H9 (cell line): ENCODE measurements at regions not wholly inside any gene's neighbourhood (a gene's known extent, or its start where the extent isn't known, plus 50 kb on each side); places are given as distances from the start of the nearest gene placed in this dataset.

Source experiments
- DNase-seq: peaks from one replicate; pipeline ENCODE4 v3.0.0-alpha.2; 2017
- H2AFZ ChIP-seq: one replicate; pipeline ENCODE4 v1.6.1; 2013; ENCODE audit warnings: mild to moderate bottlenecking, low read length, control low read depth, moderate library complexity
- H2AK5ac ChIP-seq: 2 replicates; pipeline ENCODE4 v1.6.1; 2013; ENCODE audit warnings: low read length, control low read depth, mixed read lengths; ENCODE audit not compliant: insufficient read length
- H2BK120ac ChIP-seq: one replicate; pipeline ENCODE4 v1.6.1; 2013; ENCODE audit warnings: low read depth, mild to moderate bottlenecking, low read length, control low read depth, inconsistent platforms; ENCODE audit not compliant: poor library complexity, severe bottlenecking
- H2BK12ac ChIP-seq: 2 replicates; pipeline ENCODE4 v1.6.1; 2013; ENCODE audit warnings: low read length, control low read depth, mixed read lengths, low read depth; ENCODE audit not compliant: insufficient read length
- H2BK15ac ChIP-seq: 2 replicates; pipeline ENCODE4 v1.6.1; 2013; ENCODE audit warnings: low read depth, low read length, control low read depth
- H2BK20ac ChIP-seq: one replicate; pipeline ENCODE4 v1.6.1; 2013; ENCODE audit warnings: low read depth, mild to moderate bottlenecking, low read length, control low read depth, inconsistent platforms; ENCODE audit not compliant: poor library complexity, severe bottlenecking
- H2BK5ac ChIP-seq: 2 replicates; pipeline ENCODE4 v1.6.1; 2013; ENCODE audit warnings: low read length, control low read depth, mixed read lengths; ENCODE audit not compliant: insufficient read length
- H3K14ac ChIP-seq: 2 replicates; pipeline ENCODE4 v1.6.1; 2013; ENCODE audit warnings: low read length, control low read depth; ENCODE audit not compliant: insufficient read depth
- H3K18ac ChIP-seq: 2 replicates; pipeline ENCODE4 v1.6.1; 2013; ENCODE audit warnings: low read depth, mild to moderate bottlenecking, mixed read lengths, low read length, control low read depth; ENCODE audit not compliant: insufficient read length
- H3K23ac ChIP-seq: 2 replicates; pipeline ENCODE4 v1.6.1; 2013; ENCODE audit warnings: low read length, control low read depth, mixed read lengths, low read depth; ENCODE audit not compliant: insufficient read length
- H3K23me2 ChIP-seq: 2 replicates; pipeline ENCODE4 v1.6.1; 2013; ENCODE audit warnings: low read depth, mild to moderate bottlenecking, mixed read lengths, low read length, control low read depth; ENCODE audit not compliant: insufficient read length, poor library complexity, severe bottlenecking
- H3K27ac ChIP-seq: 2 replicates; pipeline ENCODE4 v1.5.1; 2013; ENCODE audit warnings: low read length, control low read depth, mixed read lengths, low read depth; ENCODE audit not compliant: insufficient read length
- H3K27me3 ChIP-seq: 2 replicates; pipeline ENCODE4 v1.6.1; 2013; ENCODE audit warnings: low read length, control low read depth, inconsistent platforms; ENCODE audit not compliant: insufficient read depth
- H3K4ac ChIP-seq: 2 replicates; pipeline ENCODE4 v1.6.1; 2013; ENCODE audit warnings: low read depth, mild to moderate bottlenecking, control low read depth, inconsistent platforms, low read length, moderate library complexity
- H3K4me1 ChIP-seq: 2 replicates; pipeline ENCODE4 v1.6.1; 2013; ENCODE audit warnings: low read length, control low read depth, inconsistent platforms; ENCODE audit not compliant: insufficient read depth
- H3K4me2 ChIP-seq: 2 replicates; pipeline ENCODE4 v1.6.1; 2013; ENCODE audit warnings: low read length, control low read depth, mixed read lengths; ENCODE audit not compliant: insufficient read length, insufficient read depth
- H3K56ac ChIP-seq: 2 replicates; pipeline ENCODE4 v1.6.1; 2013; ENCODE audit warnings: low read depth, mild to moderate bottlenecking, mixed read lengths, low read length, control low read depth; ENCODE audit not compliant: insufficient read length
- H3K79me1 ChIP-seq: 2 replicates; pipeline ENCODE4 v1.6.1; 2013; ENCODE audit warnings: low read depth, mild to moderate bottlenecking, moderate library complexity, low read length, control low read depth, inconsistent platforms; ENCODE audit not compliant: insufficient read depth, poor library complexity, severe bottlenecking
- H3K79me2 ChIP-seq: 2 replicates; pipeline ENCODE4 v1.6.1; 2013; ENCODE audit warnings: low read length, control low read depth, inconsistent platforms; ENCODE audit not compliant: insufficient read depth
- H3K9ac ChIP-seq: 2 replicates; pipeline ENCODE4 v1.6.1; 2013; ENCODE audit warnings: low read length, control low read depth, mixed read lengths; ENCODE audit not compliant: insufficient read length; ENCODE audit errors: extremely low read depth
- H3K9me3 ChIP-seq: one replicate; pipeline ENCODE4 v1.6.1; 2013; ENCODE audit warnings: low read depth, low read length, inconsistent platforms; ENCODE audit not compliant: control insufficient read depth
- H3T11ph ChIP-seq: one replicate; pipeline ENCODE4 v1.6.1; 2013; ENCODE audit warnings: mild to moderate bottlenecking, low read length, control low read depth, inconsistent platforms
- H4K20me1 ChIP-seq: one replicate; pipeline ENCODE4 v1.6.1; 2013; ENCODE audit not compliant: control insufficient read depth, insufficient read length, insufficient read depth
- H4K5ac ChIP-seq: 2 replicates; pipeline ENCODE4 v1.6.1; 2013; ENCODE audit warnings: low read depth, mild to moderate bottlenecking, mixed read lengths, low read length, control low read depth; ENCODE audit not compliant: insufficient read length
- H4K8ac ChIP-seq: replicated peaks from 2 replicates; pipeline ENCODE4 v1.6.1; 2013; ENCODE audit warnings: low read length, control low read depth, mixed read lengths, low read depth; ENCODE audit not compliant: insufficient read length
- H4K91ac ChIP-seq: 2 replicates; pipeline ENCODE4 v1.6.1; 2013; ENCODE audit warnings: low read depth, mild to moderate bottlenecking, moderate library complexity, mixed read lengths, low read length, control low read depth; ENCODE audit not compliant: insufficient read length
- H3K27ac Mint-ChIP-seq, 3 experiments: 2 replicates in 2 of 3; 3 replicates in 1 of 3; pipeline ENCODE4 v1.8.0; 2020 to 2021; ENCODE audit warnings: mixed read lengths in 3 of 3, mild to moderate bottlenecking in 1 of 3, moderate library complexity in 1 of 3
- H3K27me3 Mint-ChIP-seq: 2 replicates; pipeline ENCODE4 v1.8.0; 2021; ENCODE audit warnings: low read depth, mild to moderate bottlenecking, moderate library complexity, mixed read lengths
- H3K36me3 Mint-ChIP-seq, 3 experiments: 2 replicates in 2 of 3; 3 replicates in 1 of 3; pipeline ENCODE4 v1.8.0; 2020 to 2021; ENCODE audit warnings: low read depth in 3 of 3, mixed read lengths in 3 of 3; ENCODE audit not compliant: insufficient read depth in 1 of 3
- H3K4me1 Mint-ChIP-seq, 2 experiments: 2 replicates each; pipeline ENCODE4 v1.8.0; 2020; ENCODE audit warnings: mixed read lengths in 2 of 2
- H3K4me3 Mint-ChIP-seq, 2 experiments: 2 replicates in 1 of 2; 3 replicates in 1 of 2; pipeline ENCODE4 v1.8.0; 2020 to 2021; ENCODE audit warnings: mild to moderate bottlenecking in 2 of 2, mixed read lengths in 2 of 2, moderate library complexity in 1 of 2
- H3K9me3 Mint-ChIP-seq, 2 experiments: 2 replicates in 1 of 2; 3 replicates in 1 of 2; pipeline ENCODE4 v1.8.0; 2020; ENCODE audit warnings: mild to moderate bottlenecking in 2 of 2, mixed read lengths in 2 of 2, moderate library complexity in 1 of 2
- WGBS: extraction: QIAGEN DNeasy Blood & Tissue Kit; methylation state at CpG from one replicate; pipeline ENCODE4 v1.1.7; 2013; ENCODE audit warnings: missing lambda C conversion rate, low lambda C conversion rate, mixed read lengths; ENCODE audit not compliant: insufficient read length; ENCODE audit errors: extremely low coverage; 5-methylcytosine and 5-hydroxymethylcytosine counted together
- TF ChIP-seq, protein P1 (sequence below): fragments of 200-600 bp; sonication (generic); conservative IDR thresholded peaks from 3 replicates; pipeline ENCODE4 v1.8.0; 2021; ENCODE audit warnings: antibody characterized with exemption, mild to moderate bottlenecking

DNA sequence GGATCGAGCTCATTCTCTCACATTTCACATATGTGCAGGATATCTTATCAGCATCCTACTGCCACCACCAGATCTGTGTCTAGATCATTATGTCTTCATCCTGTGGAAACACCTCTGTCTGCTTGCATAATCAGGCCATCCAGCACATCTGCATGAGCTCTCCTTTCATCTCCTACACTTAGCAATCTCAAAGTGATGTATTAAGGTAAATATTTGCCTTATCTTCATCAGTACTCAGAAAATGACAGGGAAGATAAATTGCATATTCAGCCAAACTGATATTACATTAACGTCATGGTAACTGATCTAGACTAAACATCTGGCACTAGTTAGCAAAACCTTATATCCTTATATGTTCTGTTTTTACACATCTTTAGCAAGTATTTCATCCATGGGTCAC lies 207.3 kb upstream of the PABPC4L start:
- no peaks in the 10 kb centered on the region for H3K9me3 Mint-ChIP-seq
- H3K27ac Mint-ChIP-seq, result no peak overlapping the region
- Histone ChIP-seq H3K27me3 (no peaks in the 10 kb centered on the region), H2BK20ac (no peak overlapping the region), H2BK5ac (no peak overlapping the region), H3T11ph (no peak overlapping the region), H3K4me2 (no peak overlapping the region), H3K9me3 (no peaks in the 10 kb centered on the region), H4K91ac (no peak overlapping the region), H3K9ac (no peak overlapping the region), H3K56ac (no peak overlapping the region), H3K79me2 (no peaks in the 10 kb centered on the region), H3K27ac (no peak overlapping the region), H3K4ac (no peak overlapping the region), H3K14ac (no peak overlapping the region), H4K8ac (no peak overlapping the region), H2BK15ac (no peak overlapping the region), H3K4me1 (no peaks in the 10 kb centered on the region), H2AFZ (no peak overlapping the region), H3K23me2 (no peaks in the 10 kb centered on the region), H2BK120ac (no peak overlapping the region), H3K79me1 (no peaks in the 10 kb centered on the region), H2AK5ac (no peak overlapping the region), H4K20me1 (no peaks in the 10 kb centered on the region), H2BK12ac (no peak overlapping the region), H3K23ac (no peak overlapping the region), H4K5ac (no peak overlapping the region), H3K18ac (no peak overlapping the region)
- TF ChIP-seq, protein P1, sequence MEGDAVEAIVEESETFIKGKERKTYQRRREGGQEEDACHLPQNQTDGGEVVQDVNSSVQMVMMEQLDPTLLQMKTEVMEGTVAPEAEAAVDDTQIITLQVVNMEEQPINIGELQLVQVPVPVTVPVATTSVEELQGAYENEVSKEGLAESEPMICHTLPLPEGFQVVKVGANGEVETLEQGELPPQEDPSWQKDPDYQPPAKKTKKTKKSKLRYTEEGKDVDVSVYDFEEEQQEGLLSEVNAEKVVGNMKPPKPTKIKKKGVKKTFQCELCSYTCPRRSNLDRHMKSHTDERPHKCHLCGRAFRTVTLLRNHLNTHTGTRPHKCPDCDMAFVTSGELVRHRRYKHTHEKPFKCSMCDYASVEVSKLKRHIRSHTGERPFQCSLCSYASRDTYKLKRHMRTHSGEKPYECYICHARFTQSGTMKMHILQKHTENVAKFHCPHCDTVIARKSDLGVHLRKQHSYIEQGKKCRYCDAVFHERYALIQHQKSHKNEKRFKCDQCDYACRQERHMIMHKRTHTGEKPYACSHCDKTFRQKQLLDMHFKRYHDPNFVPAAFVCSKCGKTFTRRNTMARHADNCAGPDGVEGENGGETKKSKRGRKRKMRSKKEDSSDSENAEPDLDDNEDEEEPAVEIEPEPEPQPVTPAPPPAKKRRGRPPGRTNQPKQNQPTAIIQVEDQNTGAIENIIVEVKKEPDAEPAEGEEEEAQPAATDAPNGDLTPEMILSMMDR, result no peak
- no CpG with 5 or more reads among the region's 2 CpGs for WGBS
- no peak overlapping the region for H3K4me3 Mint-ChIP-seq
- DNase-seq, result no peak
- no peaks in the 10 kb centered on the region for H3K27me3 Mint-ChIP-seq
- no peaks in the 10 kb centered on the region for H3K4me1 Mint-ChIP-seq
- H3K36me3 Mint-ChIP-seq, result no peaks in the 10 kb centered on the region
